ENCODE measurements at regions not wholly inside any gene's neighbourhood (a gene's known extent, or its start where the extent isn't known, plus 50 kb on each side); places are given as distances from the start of the nearest gene placed in this dataset.
A peak's percentile ranks its signal among the peaks of the same experiment; 100 is the strongest.

- H3K4me1 ChIP-seq = peaks cover 0 to 6% (median 3%) of the 10 kb centered on the region in 4 donors
- no peak for TF ChIP-seq CTCF (IDR thresholded peaks at IDR 0.05)
- H3K9me3 ChIP-seq = no peaks in the 10 kb centered on the region
- H3K36me3 ChIP-seq = no peaks in the 10 kb centered on the region
- DNase-seq = no peak
- H3K27me3 ChIP-seq = no peaks in the 10 kb centered on the region
- intact Hi-C loops (cut with DNase I; ENCODE audit: low total_unique reads) = no loop called here
- H3K27ac ChIP-seq = no peak overlapping the region
- WGBS, 5 donors = 50 to 66% (median 56%) methylated on average over 2 of the region's 2 CpGs
- H3K4me3 ChIP-seq = no peak overlapping the region
Observed at GRCh38 chr3:6097556-6097955, 763.4 kb upstream of the GRM7 start.

GRCh38 chr3:6098516-6099157, 762.3 kb upstream of the GRM7 start:
- no peak for DNase-seq
- no peaks in the 10 kb centered on the region for H3K36me3 ChIP-seq
- H3K9me3 ChIP-seq = no peaks in the 10 kb centered on the region
- H3K27me3 ChIP-seq = no peaks in the 10 kb centered on the region
- intact Hi-C loops (cut with DNase I; ENCODE audit: low total_unique reads) = no loop called here
- H3K4me1 ChIP-seq = peaks cover 0 to 6% (median 3%) of the 10 kb centered on the region in 4 donors
- WGBS, 5 donors = 68 to 81% (median 73%) methylated on average over 3 of the region's 3 CpGs
- H3K4me3 ChIP-seq = no peak overlapping the region
- no peak for TF ChIP-seq POLR2AphosphoS5 (IDR thresholded peaks at IDR 0.05)
- no peak for TF ChIP-seq POLR2A (IDR thresholded peaks at IDR 0.05)
- no peak for TF ChIP-seq CTCF (IDR thresholded peaks at IDR 0.05)
- no peak for TF ChIP-seq EP300 (IDR thresholded peaks at IDR 0.05)
- H3K27ac ChIP-seq = no peak overlapping the region

GRCh38 chr3:6099458-6100075, 761.3 kb upstream of the GRM7 start:
- Histone ChIP-seq H3K36me3 (no peaks in the 10 kb centered on the region), H3K4me3 (no peak overlapping the region), H3K27me3 (no peaks in the 10 kb centered on the region), H3K9me3 (no peaks in the 10 kb centered on the region), H3K27ac (no peak overlapping the region), H3K4me1 (peaks cover 0 to 6% (median 3%) of the 10 kb centered on the region in 4 donors)
- peak in 1 of 2 donors; percentile 73 for DNase-seq
- 54 to 74% (median 69%) methylated on average over 5 of the region's 5 CpGs for WGBS, 5 donors
- no peak for TF ChIP-seq POLR2A (IDR thresholded peaks at IDR 0.05)
- TF ChIP-seq POLR2AphosphoS5 (IDR thresholded peaks at IDR 0.05) = no peak
- TF ChIP-seq EP300 (IDR thresholded peaks at IDR 0.05) = no peak
- TF ChIP-seq CTCF (IDR thresholded peaks at IDR 0.05) = no peak
- intact Hi-C loops (cut with DNase I; ENCODE audit: low total_unique reads) = no loop called here

GRCh38 chr3:6105187-6105586, 755.7 kb upstream of the GRM7 start:
- Histone ChIP-seq H3K4me3 (no peak overlapping the region), H3K4me1 (peaks cover 0 to 6% (median 1%) of the 10 kb centered on the region in 4 donors), H3K27ac (no peak overlapping the region), H3K9me3 (no peaks in the 10 kb centered on the region), H3K27me3 (no peaks in the 10 kb centered on the region), H3K36me3 (no peaks in the 10 kb centered on the region)
- DNase-seq = no peak
- TF ChIP-seq CTCF (IDR thresholded peaks at IDR 0.05) (no peak), POLR2AphosphoS5 (IDR thresholded peaks at IDR 0.05) (no peak), EP300 (IDR thresholded peaks at IDR 0.05) (no peak), POLR2A (IDR thresholded peaks at IDR 0.05) (no peak)
- intact Hi-C loops (cut with DNase I; ENCODE audit: low total_unique reads) = no loop called here

Measured in stomach (tissue), 8 donors.